ENCODE measurements at regions not wholly inside any gene's neighbourhood (a gene's known extent, or its start where the extent isn't known, plus 50 kb on each side); places are given as distances from the start of the nearest gene placed in this dataset.

DNA sequence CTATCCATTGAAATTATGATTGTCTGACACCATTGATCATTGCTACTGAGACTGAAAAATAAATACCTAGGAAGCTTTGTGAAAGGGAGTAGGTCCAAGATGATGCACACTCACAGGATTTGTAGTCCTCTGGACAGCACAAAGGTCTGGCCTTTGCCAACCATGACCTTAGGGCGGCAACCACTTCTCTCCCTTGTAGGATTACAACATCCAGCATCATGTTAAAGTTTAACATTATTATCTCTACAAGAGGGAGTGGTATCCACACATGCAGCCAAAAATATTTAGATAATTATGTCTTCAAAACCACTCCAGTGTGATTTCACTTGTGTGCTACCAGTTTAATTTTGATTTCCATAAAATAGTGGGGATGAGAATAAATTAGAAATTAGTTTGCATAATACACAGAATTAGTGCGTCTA, 51.1 kb upstream of the NHSL1 start:
- DNase-seq (ENCODE audit: low spot score) = no peak

DNA sequence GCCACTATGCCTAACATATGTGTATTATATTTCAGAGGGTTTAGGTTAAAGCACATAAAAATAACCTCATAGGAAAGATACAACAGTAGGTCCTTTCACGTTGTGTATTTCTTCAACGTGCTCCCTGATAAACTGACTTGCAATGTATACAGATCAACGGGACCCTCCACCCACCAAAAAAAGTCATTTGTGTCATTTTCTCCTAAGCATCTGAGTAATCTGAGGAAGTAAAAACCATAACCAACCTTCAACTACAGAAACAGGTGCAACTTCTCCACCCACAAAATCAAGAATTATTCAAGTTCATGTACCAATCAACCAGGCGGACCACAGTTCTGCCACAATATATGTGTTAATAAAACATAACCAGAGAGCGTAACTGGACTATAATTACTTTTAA, 54.9 kb upstream of the NHSL1 start:
- no peak for DNase-seq (ENCODE audit: low spot score)

DNA sequence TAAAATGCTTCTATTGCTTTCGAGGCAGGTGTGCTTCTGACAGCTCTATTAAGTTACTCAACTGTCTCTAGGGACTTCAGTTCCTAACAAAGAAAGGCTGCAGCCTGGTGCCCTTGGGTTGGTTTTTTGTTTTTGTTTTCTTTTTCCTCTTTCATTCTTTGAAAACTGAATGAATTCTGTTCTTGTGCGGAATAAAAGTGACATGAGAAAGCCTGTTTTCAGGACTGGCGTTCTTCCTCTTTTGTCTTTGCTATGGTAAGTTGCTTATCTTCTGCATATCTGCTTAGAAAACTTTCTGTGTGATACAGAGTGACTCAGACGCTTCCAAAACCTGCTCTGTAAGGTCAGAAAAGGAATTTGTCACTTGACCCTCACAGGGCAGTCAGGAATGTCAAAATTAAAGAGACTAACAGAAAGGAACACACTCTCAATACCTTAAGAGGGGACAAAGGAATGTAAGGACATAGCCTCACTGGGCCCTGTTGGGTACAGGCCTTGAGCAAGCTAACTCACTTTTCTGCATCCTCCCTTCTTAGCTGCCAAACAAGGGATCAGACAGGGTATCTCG, 56.2 kb upstream of the NHSL1 start:
- no peak for DNase-seq (ENCODE audit: low spot score)

DNA sequence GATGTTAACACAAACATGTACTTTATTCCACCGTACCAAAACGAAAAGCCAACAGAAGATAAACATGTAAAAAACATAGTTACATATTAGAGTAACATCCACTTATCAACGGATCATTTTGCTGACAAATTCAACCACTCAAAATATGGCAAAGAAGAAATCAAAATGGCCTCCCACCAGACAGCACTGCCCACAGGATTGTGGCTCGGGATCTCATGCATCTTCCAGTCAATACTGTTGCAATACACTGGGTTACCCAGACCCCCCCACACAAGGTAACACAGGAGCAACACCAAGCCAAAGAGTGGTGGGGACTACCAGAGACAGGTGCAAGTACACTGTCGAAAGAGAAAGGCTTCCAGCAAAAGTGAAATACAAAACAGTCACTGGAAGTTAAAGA, 57.9 kb upstream of the NHSL1 start:
- DNase-seq (ENCODE audit: low spot score) = no peak

DNA sequence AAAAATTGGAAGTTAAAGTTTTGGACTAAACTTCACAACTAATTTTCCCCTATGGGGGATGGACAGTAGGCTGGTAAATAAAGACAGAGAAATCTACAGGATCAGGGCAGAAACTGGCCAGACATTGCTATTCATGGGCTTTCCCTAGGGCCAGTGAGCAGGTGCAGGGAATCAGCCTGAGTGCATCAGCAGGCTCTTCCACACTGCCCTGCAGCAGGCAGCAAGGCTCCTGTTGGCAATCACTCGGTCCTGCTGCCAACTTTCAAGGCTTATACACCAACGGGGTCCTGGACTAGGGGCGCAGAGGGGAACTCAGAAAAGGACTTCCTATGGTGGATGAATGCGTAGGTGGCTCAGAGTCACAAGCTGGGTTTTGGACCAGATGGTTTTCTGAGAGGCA, 59.8 kb upstream of the NHSL1 start:
- no peak for DNase-seq (ENCODE audit: low spot score)

DNA sequence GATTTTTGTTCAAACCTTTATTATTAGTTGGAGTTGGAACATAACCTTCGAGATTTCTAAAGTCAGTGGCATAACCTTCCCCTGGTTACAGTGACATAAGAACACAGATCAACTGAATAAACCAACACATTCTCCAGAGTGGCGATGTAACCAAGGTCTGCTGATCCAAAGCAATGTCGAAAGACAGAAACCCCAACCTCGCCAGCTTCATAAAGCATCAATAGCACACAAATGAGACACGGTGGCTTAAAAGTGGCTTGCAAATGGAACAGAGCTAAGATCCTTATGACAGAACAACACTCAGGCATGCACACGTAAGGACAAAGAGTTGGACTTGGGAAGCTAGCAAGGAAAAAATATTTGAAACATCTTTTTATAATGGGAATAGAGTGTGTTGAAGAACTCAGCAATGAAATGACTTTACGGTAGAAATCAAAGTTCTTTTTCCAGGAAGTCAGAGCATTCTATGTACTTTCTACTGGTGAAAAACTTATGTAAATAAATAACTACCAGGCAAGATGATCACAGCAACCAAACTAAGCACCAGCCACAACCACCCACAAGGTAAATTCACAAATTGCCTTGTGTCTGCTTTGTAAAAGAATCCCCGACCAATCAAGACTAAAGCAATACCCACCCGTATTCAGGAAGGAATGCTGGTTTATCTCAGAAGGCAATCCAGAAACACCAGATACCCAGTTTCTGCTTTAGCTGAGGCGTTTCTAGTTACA, 61.0 kb upstream of the NHSL1 start:
- DNase-seq (ENCODE audit: low spot score) = no peak

DNA sequence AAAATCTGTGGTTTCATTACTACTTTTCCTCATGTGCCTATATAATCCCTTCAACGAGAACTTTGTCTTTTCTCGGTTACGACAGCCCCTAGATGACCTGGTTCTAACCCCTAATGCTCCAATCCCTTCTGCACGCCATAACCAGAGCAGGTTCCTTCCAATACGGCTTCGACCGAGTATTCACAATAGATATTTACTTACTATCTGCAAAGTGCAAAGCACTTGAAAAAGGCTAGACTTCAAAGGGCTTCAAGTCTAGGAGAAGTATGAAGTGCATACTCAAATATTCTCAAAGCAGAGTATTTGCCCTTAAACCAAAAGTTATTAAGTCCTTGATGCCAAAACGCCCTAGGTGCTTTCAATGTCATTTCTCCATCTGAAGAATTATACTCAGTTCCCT, 63.4 kb upstream of the NHSL1 start:
- DNase-seq (ENCODE audit: low spot score) = no peak

DNA sequence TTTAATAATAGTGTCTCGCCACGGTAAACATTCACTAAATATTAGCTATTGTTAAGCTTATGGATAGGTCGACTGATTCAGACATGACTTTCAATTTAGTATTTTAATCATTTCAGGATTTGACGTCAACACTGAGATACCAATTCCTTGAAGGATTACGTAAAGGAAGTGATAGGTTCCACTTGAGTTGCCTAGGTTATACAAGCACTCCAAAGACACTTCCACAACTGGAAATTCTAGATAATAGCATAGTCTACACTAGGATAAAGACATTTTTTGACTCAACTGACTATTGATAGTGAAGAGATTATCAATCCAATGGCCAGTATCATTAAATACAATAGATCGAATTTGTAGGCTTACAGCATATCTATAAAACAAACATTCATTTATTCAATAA, 63.9 kb upstream of the NHSL1 start:
- DNase-seq (ENCODE audit: low spot score) = no peak

DNA sequence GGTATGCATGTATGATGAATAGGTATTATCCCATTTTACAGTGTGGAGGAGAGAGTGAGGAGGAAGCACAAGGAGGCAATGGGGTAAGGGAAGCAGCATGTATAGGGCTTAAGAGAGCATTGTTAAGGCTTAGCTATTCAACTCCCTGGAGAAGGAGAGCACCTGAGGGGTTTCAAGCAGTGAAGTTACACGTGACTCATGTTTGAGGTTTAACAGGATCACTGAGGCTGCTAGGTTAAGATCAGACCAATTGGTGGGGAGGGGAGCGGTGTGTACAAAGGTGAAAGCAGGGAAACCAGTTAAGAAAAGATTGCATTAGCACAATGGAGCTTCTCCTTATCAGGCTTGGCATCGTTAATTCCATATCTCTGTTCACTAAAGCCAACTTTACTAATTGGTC, 64.4 kb upstream of the NHSL1 start:
- no peak for DNase-seq (ENCODE audit: low spot score)

DNA sequence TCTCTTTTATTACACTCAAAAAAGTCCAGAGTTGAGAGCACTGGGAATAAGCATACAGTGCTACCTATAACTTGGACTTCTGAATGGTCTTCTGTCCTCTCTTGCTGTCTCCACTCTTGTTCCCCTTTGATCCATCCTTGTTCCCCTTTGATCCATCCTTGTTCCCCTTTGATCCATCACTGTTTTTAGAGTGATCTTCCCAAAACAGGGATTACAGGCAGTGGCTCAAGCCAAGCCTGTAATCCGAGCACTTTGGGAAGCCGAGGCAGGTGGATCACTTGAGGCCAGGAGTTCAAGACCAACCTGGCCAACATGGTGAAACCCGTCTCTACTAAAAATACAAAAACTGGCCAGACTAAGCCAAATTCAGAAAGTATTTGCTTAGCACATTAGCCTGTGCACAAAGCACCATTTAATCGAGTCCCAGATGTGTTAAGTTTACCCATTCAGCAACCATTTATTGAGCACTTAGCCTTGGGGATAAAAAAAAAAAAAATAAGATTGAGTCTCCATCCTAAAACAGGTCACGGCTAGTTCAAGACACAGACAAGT, 65.0 kb upstream of the NHSL1 start:
- DNase-seq (ENCODE audit: low spot score) = no peak

DNA sequence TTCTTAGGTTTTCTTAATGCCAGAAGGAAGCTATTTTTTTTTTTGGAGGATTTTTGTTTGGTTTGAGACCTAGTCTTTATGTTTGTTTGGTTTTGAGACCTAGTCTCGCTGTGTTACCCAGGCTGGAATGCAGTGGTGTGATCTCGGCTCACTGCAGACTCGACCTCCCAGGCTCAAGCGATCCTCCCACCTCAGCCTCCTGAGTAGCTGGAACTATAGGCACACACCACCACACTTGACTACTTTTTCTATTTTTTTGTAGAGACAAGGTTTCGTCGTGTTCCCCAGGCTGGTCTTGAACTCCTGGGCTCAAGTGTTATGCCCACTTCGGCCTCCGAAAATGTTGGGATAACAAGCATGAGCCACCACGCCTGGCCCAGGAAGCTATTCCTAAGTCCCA, 67.8 kb upstream of the NHSL1 start:
- DNase-seq (ENCODE audit: low spot score) = no peak

DNA sequence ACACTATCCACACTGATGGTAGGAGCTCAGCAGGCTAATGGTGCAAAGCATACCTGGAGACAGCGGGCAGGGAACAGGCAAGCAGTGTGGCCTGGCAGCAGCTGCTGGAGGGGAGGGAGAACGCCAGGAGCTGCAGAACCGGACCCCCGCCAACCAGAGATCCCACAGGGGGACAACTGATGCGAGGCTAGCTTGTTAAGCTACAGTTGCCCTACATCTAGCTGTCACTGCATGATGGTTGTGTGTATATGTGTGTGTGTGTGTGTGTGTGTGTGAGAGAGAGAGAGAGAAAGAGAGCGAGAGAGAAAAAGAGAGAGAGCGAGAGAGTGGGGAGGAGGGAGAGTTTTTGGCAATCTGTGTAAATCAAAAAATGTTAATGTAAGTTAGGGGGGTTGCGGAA, 69.7 kb upstream of the NHSL1 start:
- DNase-seq (ENCODE audit: low spot score) = no peak

DNA sequence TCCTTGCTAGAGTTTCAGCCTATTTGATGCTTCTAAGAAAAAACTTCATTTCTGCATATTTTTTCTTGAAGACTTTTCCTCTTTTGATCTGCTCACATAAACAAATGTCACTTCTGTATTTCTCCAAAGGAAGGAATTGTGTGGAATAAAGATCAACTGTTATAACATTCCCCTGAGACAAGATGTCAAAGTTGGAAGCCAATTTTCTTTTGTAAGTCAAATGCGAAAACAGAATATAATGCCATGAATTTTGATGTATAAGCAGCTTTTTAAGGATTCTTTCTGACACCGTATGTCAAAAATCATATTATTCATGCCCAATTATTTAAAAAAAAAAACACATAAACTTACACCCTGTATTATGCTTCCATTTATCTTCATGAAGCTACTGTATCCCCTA, 70.3 kb upstream of the NHSL1 start:
- no peak for DNase-seq (ENCODE audit: low spot score)

DNA sequence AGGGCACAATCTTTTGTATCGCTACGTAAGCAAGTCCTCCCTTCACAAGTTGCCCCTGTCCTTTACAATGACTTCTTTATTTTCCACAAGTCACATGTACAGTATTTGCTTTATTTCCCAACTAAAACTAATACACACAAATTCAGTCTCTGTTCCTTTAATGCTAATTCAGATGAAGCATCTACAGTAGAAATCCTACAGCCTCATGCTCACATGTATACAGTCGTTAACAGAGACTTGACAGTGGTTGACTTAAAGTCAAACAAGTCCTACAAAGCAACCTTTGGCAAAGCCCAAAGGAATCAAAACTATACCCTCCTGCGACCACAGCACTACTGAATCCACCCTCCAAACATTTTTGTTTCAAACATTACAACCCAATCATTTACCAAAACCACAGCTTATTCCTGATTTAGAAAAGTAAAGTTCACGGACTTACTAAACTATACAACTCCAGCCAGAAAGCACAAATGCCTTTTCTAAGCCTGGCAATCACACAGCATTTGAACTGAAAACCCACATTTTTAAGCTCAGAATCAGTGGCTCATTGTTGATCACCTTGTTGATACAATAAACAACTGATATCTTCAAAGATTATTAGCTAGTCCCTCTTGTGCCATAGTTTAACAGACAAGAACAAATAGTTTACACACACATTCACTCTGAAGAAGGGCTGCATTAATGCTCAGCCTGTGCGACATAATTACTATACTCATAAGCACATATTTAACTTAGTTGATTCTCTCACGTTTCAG, 70.9 kb upstream of the NHSL1 start:
- DNase-seq (ENCODE audit: low spot score) = no peak

DNA sequence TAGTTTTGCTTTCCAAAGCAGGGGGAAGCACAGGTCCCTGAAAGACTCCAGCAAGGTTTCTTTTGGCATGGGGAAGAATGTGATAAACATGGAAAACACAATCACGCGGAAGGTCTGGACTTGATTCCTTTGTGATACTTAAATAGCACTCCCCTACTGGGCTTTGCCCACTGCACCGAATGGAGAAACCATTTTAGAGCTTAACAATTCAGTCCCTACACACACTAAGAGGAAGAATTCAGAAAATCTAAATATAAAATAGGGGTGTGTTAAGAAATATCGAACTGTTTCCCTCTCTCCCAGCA, 71.4 kb upstream of the NHSL1 start:
- DNase-seq (ENCODE audit: low spot score) = no peak

DNA sequence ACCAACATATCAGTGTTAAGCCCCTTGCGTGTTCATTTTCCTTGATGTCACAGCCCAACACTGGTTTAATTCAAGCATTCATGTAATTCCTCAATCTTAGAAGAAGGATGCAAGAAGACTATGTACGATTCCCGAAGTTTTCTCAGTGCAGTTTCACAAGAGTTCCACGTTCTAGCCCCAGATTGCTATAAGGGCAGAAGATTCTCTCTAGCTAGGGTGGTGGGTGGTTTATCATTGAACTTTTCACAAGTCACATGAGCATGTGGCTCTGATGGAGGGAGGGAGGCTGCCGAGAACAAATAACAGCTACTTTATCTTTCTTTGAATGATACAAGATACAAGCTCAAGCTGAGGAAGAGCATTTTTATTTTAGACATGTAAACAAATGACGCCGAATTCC, 71.9 kb upstream of the NHSL1 start:
- DNase-seq (ENCODE audit: low spot score) = no peak

DNA sequence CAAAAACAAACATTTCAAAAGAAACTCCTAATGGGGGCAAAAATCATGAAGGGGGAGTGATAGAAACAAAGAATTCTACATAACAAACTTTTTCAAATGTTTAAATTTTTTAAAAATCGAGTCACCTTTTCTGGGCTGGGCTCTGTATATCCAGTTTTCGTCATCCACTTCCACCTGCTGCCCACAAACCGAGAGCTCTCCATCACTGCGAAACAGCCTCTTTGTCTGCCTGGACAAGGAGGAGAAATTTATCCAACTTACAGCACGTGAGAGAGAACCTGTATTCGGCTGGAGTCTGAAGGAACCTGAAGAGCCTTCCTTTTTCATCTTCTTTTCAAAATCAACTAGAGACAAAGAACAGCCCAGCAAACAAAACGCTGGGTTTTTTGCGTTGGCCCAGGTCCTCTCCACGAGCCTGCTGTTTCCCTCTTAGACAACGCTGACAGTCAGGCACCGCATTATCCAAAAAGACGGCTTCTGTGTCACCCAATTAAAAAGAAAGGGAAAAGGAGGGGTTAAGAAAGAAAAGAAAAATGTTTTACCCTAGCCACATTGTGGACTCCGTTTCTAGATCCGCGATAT, 72.4 kb upstream of the NHSL1 start:
- no peak for DNase-seq (ENCODE audit: low spot score)

DNA sequence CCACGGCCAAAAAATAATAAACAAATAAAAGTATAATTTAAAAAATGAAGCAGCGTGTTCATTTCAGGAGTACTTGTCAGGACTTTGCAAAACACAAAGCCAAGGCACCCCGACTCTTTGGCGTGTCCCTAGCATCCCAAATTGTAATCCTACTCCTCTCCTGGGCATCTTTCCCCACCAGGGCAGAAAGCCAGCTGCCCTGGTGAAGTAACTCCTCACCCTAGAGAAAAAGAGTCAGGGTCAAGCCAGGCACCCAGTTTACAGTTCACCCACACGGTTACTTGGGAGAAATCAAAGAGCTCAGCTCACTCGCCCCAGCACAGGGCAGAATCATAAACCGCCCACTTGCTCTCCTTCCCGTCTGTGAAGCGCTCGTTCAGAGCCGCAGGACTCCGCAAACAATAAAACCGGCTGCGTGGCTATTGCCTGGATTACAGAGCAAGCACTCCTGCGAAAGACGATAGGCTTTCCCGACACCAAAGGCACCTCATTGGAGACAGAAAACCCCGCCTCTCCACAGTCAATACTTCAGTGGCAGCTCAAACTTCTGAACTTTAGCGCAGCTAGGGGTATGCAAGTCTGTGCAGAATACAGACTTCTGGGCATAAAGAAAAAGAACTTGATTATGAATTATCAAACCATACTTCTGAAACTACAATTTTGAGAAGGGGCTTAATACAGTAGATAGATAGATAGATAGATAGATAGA, 73.0 kb upstream of the NHSL1 start:
- DNase-seq (ENCODE audit: low spot score) = peak; percentile 47

DNA sequence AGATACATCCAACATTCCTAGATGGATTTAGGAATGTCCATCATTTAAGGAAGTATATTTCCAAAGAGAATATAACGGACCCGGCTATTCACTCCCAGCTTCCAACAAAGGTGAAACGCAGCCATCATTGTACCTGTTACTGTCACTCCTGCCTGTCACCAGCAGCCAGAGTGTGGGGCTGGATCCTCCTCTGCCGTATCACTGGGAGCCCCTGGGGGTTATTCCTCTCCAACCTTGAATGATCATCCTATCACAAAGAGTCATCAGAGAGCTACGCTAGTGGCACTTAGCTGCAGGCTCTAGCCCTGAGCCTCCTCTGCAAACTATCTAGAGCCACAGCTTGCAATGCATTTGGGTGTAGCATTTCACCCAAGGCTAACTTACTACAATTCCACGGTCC, 73.6 kb upstream of the NHSL1 start:
- DNase-seq (ENCODE audit: low spot score) = no peak

DNA sequence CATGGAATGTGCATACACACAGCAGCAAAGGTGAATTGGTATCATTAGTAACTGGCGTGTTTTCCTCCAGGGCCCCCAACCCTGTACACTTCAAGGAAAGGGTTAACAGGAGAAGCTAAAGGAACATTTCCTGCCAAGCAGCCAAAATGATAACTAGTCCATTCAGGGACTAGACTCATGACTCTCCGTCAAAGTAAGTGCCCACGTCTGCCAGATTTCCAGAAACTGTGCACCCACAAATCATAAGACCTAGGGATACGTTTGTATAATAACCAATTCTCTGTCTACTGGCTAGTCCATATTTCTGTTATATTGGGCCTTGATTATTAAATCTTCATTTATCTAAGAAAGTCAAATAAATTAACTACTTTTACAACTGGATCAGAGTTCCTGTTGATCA, 76.0 kb upstream of the NHSL1 start:
- no peak for DNase-seq (ENCODE audit: low spot score)

DNA sequence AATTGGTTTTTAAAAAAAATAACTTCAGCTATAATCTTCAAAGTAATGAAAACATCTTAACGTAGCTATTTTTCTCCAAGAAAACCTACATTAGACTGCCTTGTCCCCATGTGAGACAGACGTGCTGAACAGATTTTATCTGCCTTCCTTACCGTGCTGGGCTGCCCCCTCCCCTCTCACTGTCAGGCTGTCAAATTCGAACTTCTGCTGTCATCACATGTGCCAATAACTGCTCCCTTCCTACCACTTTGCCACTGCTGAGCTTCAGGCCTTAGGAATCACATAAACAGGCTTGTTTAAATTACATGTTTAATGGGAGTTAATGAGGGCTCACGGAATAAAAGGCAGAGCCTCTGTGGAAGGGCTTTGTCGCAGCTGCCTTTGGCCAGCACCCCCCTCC, 77.0 kb upstream of the NHSL1 start:
- DNase-seq (ENCODE audit: low spot score) = no peak

DNA sequence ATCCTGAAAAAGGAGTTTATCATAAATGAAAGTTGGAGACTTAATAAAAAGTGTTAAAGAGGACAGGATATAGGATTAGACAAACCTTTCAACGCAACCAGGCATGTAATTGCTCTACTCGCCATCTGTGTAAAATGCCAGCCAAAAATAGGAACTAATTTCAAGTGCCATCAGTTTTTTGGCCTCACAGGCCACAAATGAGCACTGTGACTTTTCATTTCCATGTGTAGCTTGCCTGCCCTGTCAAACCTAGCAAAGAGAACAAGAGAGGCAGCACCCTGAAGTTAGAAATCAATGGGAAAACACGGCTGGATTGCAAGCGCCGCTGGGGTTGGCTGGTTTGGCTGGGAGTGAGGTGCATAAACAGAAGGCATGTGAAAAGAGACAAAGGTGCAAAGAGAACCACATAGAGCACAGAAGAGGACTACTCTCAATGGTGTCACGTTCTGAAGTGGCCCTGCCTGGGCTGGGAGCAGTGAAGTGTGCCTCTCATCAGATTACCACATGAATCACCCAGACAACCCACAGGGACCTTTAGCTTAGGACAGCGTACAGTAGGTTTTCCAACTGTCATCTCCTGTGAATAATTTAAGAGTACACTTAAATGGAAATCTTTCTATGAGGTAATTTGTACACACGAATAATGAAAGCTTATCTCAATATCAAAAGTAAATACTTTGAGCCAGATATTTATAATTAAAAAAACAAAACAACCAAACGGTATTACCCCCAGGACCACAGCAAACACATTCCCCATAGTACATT, 78.0 kb upstream of the NHSL1 start:
- DNase-seq (ENCODE audit: low spot score) = no peak

All from Ammon's horn (tissue), 1 donor.